Osteocyte (in vitro differentiated cells): ENCODE measurements at regions not wholly inside any gene's neighbourhood (a gene's known extent, or its start where the extent isn't known, plus 50 kb on each side); places are given as distances from the start of the nearest gene placed in this dataset.
A peak's percentile ranks its signal among the peaks of the same experiment; 100 is the strongest.

Experiments used
- DNase-seq: peaks from one replicate; pipeline ENCODE4 v3.0.0; 2021; ENCODE audit warnings: mixed read lengths; ENCODE audit not compliant: unreplicated experiment; ENCODE audit errors: extremely low spot score
- H3K27ac Mint-ChIP-seq: one replicate; pipeline ENCODE4 v1.8.0; 2021; ENCODE audit warnings: mild to moderate bottlenecking, mixed read lengths; ENCODE audit not compliant: unreplicated experiment
- H3K27me3 Mint-ChIP-seq: one replicate; pipeline ENCODE4 v1.8.0; 2021; ENCODE audit warnings: mixed read lengths; ENCODE audit not compliant: unreplicated experiment
- H3K36me3 Mint-ChIP-seq: one replicate; pipeline ENCODE4 v1.8.0; 2021; ENCODE audit warnings: mixed read lengths; ENCODE audit not compliant: unreplicated experiment
- H3K4me1 Mint-ChIP-seq: one replicate; pipeline ENCODE4 v1.8.0; 2021; ENCODE audit warnings: mixed read lengths; ENCODE audit not compliant: unreplicated experiment
- H3K4me3 Mint-ChIP-seq: one replicate; pipeline ENCODE4 v1.8.0; 2021; ENCODE audit warnings: mild to moderate bottlenecking, moderate library complexity, mixed read lengths; ENCODE audit not compliant: unreplicated experiment
- H3K9me3 Mint-ChIP-seq: one replicate; pipeline ENCODE4 v1.8.0; 2021; ENCODE audit warnings: mixed read lengths; ENCODE audit not compliant: unreplicated experiment
- CTCF ChIP-seq: fragments of 200-600 bp; sonication (generic); IDR thresholded peaks from 2 replicates; pipeline ENCODE4 v1.5.0; 2021; ENCODE audit warnings: antibody characterized with exemption, mild to moderate bottlenecking, moderate library complexity

GRCh38 chr4:158001756-158002155 lies 171.1 kb downstream of the GASK1B start:
- peaks cover 3% of the 10 kb centered on the region for H3K36me3 Mint-ChIP-seq
- no peak overlapping the region for H3K4me3 Mint-ChIP-seq
- H3K27ac Mint-ChIP-seq: no peak overlapping the region
- H3K27me3 Mint-ChIP-seq: no peaks in the 10 kb centered on the region
- peaks cover 36% of the 10 kb centered on the region for H3K4me1 Mint-ChIP-seq
- H3K9me3 Mint-ChIP-seq: no peaks in the 10 kb centered on the region
- TF ChIP-seq CTCF: no peak
- no peak for DNase-seq

- no peak for TF ChIP-seq CTCF
- no peak overlapping the region for H3K27ac Mint-ChIP-seq
- peaks cover 28% of the 10 kb centered on the region for H3K4me1 Mint-ChIP-seq
- H3K36me3 Mint-ChIP-seq: peaks cover 3% of the 10 kb centered on the region
- H3K9me3 Mint-ChIP-seq: no peaks in the 10 kb centered on the region
- DNase-seq: no peak
- no peak overlapping the region for H3K4me3 Mint-ChIP-seq
- H3K27me3 Mint-ChIP-seq: no peaks in the 10 kb centered on the region
Measured at GRCh38 chr4:157999723-158000122, 173.1 kb downstream of the GASK1B start.

- H3K27ac Mint-ChIP-seq: no peak overlapping the region
- H3K4me3 Mint-ChIP-seq: no peak overlapping the region
- no peaks in the 10 kb centered on the region for H3K27me3 Mint-ChIP-seq
- H3K36me3 Mint-ChIP-seq: no peaks in the 10 kb centered on the region
- TF ChIP-seq CTCF: no peak
- H3K9me3 Mint-ChIP-seq: no peaks in the 10 kb centered on the region
- H3K4me1 Mint-ChIP-seq: peaks cover 20% of the 10 kb centered on the region
- DNase-seq: no peak
Measured at GRCh38 chr4:157997296-157997695, 175.5 kb downstream of the GASK1B start.

GRCh38 chr4:157996061-157997028 lies 176.5 kb downstream of the GASK1B start:
- Mint-ChIP-seq H3K4me3 (no peak overlapping the region), H3K36me3 (no peaks in the 10 kb centered on the region), H3K9me3 (no peaks in the 10 kb centered on the region), H3K27me3 (no peaks in the 10 kb centered on the region), H3K4me1 (peaks cover 24% of the 10 kb centered on the region), H3K27ac (peak overlapping the region; percentile 71)
- DNase-seq: no peak
- TF ChIP-seq CTCF: no peak

- TF ChIP-seq CTCF: no peak
- peaks cover 24% of the 10 kb centered on the region for H3K4me1 Mint-ChIP-seq
- H3K4me3 Mint-ChIP-seq: no peak overlapping the region
- H3K9me3 Mint-ChIP-seq: no peaks in the 10 kb centered on the region
- no peak for DNase-seq
- no peak overlapping the region for H3K27ac Mint-ChIP-seq
- no peaks in the 10 kb centered on the region for H3K36me3 Mint-ChIP-seq
- H3K27me3 Mint-ChIP-seq: no peaks in the 10 kb centered on the region
Measured at GRCh38 chr4:157994863-157995262, 178.0 kb downstream of the GASK1B start.
